ENCODE measurements at regions not wholly inside any gene's neighbourhood (a gene's known extent, or its start where the extent isn't known, plus 50 kb on each side); places are given as distances from the start of the nearest gene placed in this dataset.

DNA sequence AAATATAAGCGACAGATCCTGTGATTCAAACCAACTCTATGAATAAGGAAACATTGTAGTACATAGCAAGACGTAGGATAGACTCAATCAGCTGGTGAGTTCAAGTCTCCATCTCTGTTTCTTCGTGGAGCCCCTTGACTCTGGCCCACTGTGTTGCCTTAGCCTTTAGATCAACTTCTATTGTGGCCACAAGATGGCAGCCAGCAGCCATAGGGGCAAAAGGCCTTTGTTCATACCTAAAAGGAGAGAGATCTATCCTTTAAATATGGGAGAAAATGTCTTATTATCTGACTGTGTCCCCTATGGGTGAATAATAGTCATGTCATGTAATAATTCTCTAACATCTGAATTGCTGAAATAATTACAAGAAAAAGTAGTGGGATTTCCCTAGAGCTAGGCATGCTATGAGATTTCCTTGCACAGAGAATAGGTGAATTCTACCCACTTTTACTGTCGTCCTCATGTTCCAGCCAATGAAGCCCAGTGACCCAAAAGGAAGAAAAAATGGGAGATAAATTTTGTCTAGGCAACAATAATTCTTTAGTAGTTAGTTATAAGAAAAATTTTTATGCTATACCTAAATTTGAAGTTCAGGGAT is 129.4 kb downstream of the PCDH20 start:
- H3K27me3 ChIP-seq: no peaks in the 10 kb centered on the region
- no peak overlapping the region for H3K27ac ChIP-seq
- H3K4me1 ChIP-seq: no peaks in the 10 kb centered on the region
- H3K36me3 ChIP-seq: no peaks in the 10 kb centered on the region
- H3K9me3 ChIP-seq: no peaks in the 10 kb centered on the region
- no peak overlapping the region for H3K9ac ChIP-seq (ENCODE audit: low read depth in 2 of 2, low read length in 2 of 2)
- H3K4me3 ChIP-seq: no peak overlapping the region
- intact Hi-C loops (cut with DNase I): no loop called here
- no peak for DNase-seq
- TF ChIP-seq, protein P1, sequence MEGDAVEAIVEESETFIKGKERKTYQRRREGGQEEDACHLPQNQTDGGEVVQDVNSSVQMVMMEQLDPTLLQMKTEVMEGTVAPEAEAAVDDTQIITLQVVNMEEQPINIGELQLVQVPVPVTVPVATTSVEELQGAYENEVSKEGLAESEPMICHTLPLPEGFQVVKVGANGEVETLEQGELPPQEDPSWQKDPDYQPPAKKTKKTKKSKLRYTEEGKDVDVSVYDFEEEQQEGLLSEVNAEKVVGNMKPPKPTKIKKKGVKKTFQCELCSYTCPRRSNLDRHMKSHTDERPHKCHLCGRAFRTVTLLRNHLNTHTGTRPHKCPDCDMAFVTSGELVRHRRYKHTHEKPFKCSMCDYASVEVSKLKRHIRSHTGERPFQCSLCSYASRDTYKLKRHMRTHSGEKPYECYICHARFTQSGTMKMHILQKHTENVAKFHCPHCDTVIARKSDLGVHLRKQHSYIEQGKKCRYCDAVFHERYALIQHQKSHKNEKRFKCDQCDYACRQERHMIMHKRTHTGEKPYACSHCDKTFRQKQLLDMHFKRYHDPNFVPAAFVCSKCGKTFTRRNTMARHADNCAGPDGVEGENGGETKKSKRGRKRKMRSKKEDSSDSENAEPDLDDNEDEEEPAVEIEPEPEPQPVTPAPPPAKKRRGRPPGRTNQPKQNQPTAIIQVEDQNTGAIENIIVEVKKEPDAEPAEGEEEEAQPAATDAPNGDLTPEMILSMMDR (IDR thresholded peaks at IDR 0.05): no peak

- intact Hi-C loops (cut with DNase I): no loop called here
- H3K27me3 ChIP-seq: no peaks in the 10 kb centered on the region
- H3K4me1 ChIP-seq: no peaks in the 10 kb centered on the region
- H3K9ac ChIP-seq (ENCODE audit: low read depth in 2 of 2, low read length in 2 of 2): no peak overlapping the region
- H3K36me3 ChIP-seq: no peaks in the 10 kb centered on the region
- no peak for DNase-seq
- TF ChIP-seq, protein P1 (IDR thresholded peaks at IDR 0.05): no peak
- no peaks in the 10 kb centered on the region for H3K9me3 ChIP-seq
- no peak overlapping the region for H3K27ac ChIP-seq
- H3K4me3 ChIP-seq: no peak overlapping the region
Measured at GRCh38 chr13:61277586-61278276, 137.9 kb downstream of the PCDH20 start.

DNA sequence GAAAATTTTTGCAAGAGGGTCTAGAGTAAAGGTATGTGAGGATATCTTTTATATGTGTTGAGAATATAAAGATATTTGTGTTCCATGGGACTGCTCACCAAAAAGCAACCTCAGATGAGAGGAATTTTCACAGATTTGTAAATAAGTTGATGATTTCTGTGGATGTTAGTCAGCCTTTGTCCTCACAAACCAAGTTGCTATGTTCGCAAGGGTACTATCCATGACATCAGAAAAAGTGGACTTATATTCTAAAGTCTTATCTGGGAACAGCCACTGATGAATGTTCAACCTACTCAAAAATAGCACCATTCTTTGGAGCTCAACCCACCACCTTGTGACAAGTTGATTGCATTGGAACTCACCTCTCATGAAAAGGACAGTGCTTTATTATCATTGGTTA is 138.6 kb downstream of the PCDH20 start:
- Histone ChIP-seq H3K9ac (ENCODE audit: low read depth in 2 of 2, low read length in 2 of 2) (no peak overlapping the region), H3K4me1 (no peaks in the 10 kb centered on the region), H3K9me3 (no peaks in the 10 kb centered on the region), H3K27me3 (no peaks in the 10 kb centered on the region), H3K27ac (no peak overlapping the region), H3K36me3 (no peaks in the 10 kb centered on the region), H3K4me3 (no peak overlapping the region)
- intact Hi-C loops (cut with DNase I): no loop called here
- DNase-seq: no peak
- TF ChIP-seq, protein P1 (IDR thresholded peaks at IDR 0.05): no peak

GRCh38 chr13:61276401-61276800 is 139.2 kb downstream of the PCDH20 start:
- intact Hi-C loops (cut with DNase I): no loop called here

DNA sequence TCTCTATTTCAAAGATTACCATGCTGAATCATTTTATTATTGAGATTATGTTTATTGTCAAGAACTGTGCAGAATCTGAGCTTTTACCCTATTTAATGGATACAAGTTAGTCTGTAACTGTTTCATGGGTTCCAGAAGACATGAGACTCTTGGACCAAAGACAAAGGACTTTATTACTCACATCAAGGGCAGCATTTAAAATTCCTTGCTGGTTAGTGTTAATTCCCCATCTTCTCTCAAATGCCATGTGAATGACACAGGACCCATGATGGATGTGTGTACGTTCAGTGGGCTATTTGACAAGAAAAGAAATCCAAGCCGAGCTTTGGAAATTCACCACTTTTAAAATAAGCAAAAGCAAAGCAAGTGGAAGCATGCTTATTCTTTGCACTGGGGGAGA is 139.9 kb downstream of the PCDH20 start:
- H3K36me3 ChIP-seq: no peaks in the 10 kb centered on the region
- no peaks in the 10 kb centered on the region for H3K9me3 ChIP-seq
- no peak overlapping the region for H3K9ac ChIP-seq (ENCODE audit: low read depth in 2 of 2, low read length in 2 of 2)
- TF ChIP-seq, protein P1 (IDR thresholded peaks at IDR 0.05): no peak
- no peaks in the 10 kb centered on the region for H3K27me3 ChIP-seq
- no peak overlapping the region for H3K4me3 ChIP-seq
- H3K27ac ChIP-seq: no peak overlapping the region
- intact Hi-C loops (cut with DNase I): no loop called here
- DNase-seq: no peak
- no peaks in the 10 kb centered on the region for H3K4me1 ChIP-seq

More at GRCh38 chr13:61276401-61276800, 139.2 kb downstream of the PCDH20 start:
- no peaks in the 10 kb centered on the region for H3K4me1 ChIP-seq
- no peaks in the 10 kb centered on the region for H3K36me3 ChIP-seq
- TF ChIP-seq, protein P1 (IDR thresholded peaks at IDR 0.05): no peak
- H3K9me3 ChIP-seq: no peaks in the 10 kb centered on the region
- H3K27ac ChIP-seq: no peak overlapping the region
- DNase-seq: no peak
- H3K4me3 ChIP-seq: no peak overlapping the region
- H3K9ac ChIP-seq (ENCODE audit: low read depth in 2 of 2, low read length in 2 of 2): no peak overlapping the region
- no peaks in the 10 kb centered on the region for H3K27me3 ChIP-seq

All from colonic mucosa (tissue), 4 donors.